Calu3 (cell line): ENCODE measurements at regions not wholly inside any gene's neighbourhood (a gene's known extent, or its start where the extent isn't known, plus 50 kb on each side); places are given as distances from the start of the nearest gene placed in this dataset.

Experiments used
- BruUV-seq: library from RNA; stranded (reverse); fragments of 400-500 nt; replicated peaks from 2 replicates; lab custom pipeline; 2021; lab: Mats Ljungman, UMichigan
- CTCF ChIA-PET: fragments of 300-600 bp; sonication (Branson Sonifier 250); formaldehyde crosslinking; loops from one replicate; lab custom pipeline; 2022; ENCODE audit warnings: antibody characterized with exemption; lab: Charles Lee
- DNase-seq: peaks from one replicate; pipeline ENCODE4 v3.0.0; 2022
- H3K27ac Mint-ChIP-seq: one replicate; pipeline ENCODE4 v1.8.0; 2022; ENCODE audit warnings: mixed read lengths; ENCODE audit not compliant: unreplicated experiment
- H3K27me3 Mint-ChIP-seq: one replicate; pipeline ENCODE4 v1.8.0; 2022; ENCODE audit warnings: mixed read lengths; ENCODE audit not compliant: unreplicated experiment
- H3K36me3 Mint-ChIP-seq: one replicate; pipeline ENCODE4 v1.8.0; 2022; ENCODE audit warnings: mild to moderate bottlenecking, moderate library complexity, mixed read lengths; ENCODE audit not compliant: insufficient read depth, unreplicated experiment
- H3K4me1 Mint-ChIP-seq: one replicate; pipeline ENCODE4 v1.8.0; 2022; ENCODE audit warnings: mild to moderate bottlenecking, low read depth, mixed read lengths; ENCODE audit not compliant: unreplicated experiment
- H3K4me3 Mint-ChIP-seq: one replicate; pipeline ENCODE4 v1.8.0; 2022; ENCODE audit warnings: mild to moderate bottlenecking, low read depth, moderate library complexity, mixed read lengths; ENCODE audit not compliant: unreplicated experiment
- H3K9me3 Mint-ChIP-seq: one replicate; pipeline ENCODE4 v1.8.0; 2022; ENCODE audit warnings: low read depth, mixed read lengths; ENCODE audit not compliant: unreplicated experiment
- intact Hi-C: fragments of 100-400 bp; cut with micrococcal nuclease; formaldehyde crosslinking; loops from one replicate; pipeline ENCODE4 v1.10.0; 2022; ENCODE audit not compliant: unreplicated experiment
- TF ChIP-seq, protein P1 (sequence below): fragments of 200-600 bp; IDR thresholded peaks from one replicate; pipeline ENCODE4 v1.8.0; 2022; ENCODE audit warnings: antibody characterized with exemption; ENCODE audit not compliant: unreplicated experiment

GRCh38 chr10:109030581-109031210 is 892.6 kb downstream of the XPNPEP1 start:
- CTCF ChIA-PET = no interaction called here
- no peak for DNase-seq
- H3K4me1 Mint-ChIP-seq = no peaks in the 10 kb centered on the region

GRCh38 chr10:109029870-109030269 is 893.4 kb downstream of the XPNPEP1 start:
- Mint-ChIP-seq H3K4me3 (no peak overlapping the region), H3K36me3 (no peaks in the 10 kb centered on the region), H3K27me3 (no peaks in the 10 kb centered on the region), H3K4me1 (no peaks in the 10 kb centered on the region), H3K27ac (no peak overlapping the region), H3K9me3 (peaks cover 13% of the 10 kb centered on the region)
- intact Hi-C loops = no loop called here
- CTCF ChIA-PET = no interaction called here
- TF ChIP-seq, protein P1, sequence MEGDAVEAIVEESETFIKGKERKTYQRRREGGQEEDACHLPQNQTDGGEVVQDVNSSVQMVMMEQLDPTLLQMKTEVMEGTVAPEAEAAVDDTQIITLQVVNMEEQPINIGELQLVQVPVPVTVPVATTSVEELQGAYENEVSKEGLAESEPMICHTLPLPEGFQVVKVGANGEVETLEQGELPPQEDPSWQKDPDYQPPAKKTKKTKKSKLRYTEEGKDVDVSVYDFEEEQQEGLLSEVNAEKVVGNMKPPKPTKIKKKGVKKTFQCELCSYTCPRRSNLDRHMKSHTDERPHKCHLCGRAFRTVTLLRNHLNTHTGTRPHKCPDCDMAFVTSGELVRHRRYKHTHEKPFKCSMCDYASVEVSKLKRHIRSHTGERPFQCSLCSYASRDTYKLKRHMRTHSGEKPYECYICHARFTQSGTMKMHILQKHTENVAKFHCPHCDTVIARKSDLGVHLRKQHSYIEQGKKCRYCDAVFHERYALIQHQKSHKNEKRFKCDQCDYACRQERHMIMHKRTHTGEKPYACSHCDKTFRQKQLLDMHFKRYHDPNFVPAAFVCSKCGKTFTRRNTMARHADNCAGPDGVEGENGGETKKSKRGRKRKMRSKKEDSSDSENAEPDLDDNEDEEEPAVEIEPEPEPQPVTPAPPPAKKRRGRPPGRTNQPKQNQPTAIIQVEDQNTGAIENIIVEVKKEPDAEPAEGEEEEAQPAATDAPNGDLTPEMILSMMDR = no peak
- no peak for DNase-seq
- no TSS peak for BruUV-seq

More at GRCh38 chr10:109030581-109031210, 892.6 kb downstream of the XPNPEP1 start:
- Mint-ChIP-seq H3K27ac (no peak overlapping the region), H3K36me3 (no peaks in the 10 kb centered on the region), H3K9me3 (peaks cover 13% of the 10 kb centered on the region), H3K27me3 (no peaks in the 10 kb centered on the region), H3K4me3 (no peak overlapping the region)
- intact Hi-C loops = no loop called here
- TF ChIP-seq, protein P1 = no peak
- no TSS peak for BruUV-seq

DNA sequence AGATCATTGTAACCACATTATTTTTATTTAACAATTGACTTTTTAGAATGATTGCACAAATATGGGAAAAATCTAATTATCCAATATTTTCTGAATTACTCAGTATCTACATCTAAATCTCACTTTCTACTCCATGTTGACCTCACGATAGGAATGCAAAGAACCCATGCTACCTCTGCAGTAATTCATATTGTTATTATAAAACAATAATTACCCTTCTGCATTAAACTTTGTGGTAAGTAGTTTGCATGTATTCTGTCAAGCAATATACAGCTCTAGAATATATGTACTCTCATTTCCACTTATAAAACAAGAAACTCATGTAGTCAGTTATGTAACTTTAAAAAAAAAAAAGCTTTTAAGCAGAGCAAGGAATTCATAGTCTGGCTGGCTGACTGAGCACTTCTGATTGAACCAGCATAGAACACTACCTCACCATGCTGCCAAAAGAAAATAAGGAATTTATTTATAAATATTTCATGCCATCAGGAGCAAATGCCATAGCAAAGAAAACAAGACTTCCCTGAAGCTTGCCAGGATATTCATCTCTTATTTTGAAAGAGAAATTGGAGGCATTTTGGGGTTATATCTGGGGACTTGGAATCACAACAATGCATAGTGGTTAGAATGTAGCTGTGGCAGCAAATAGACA is 895.7 kb downstream of the XPNPEP1 start:
- no peak overlapping the region for H3K4me3 Mint-ChIP-seq
- intact Hi-C loops = no loop called here
- no peaks in the 10 kb centered on the region for H3K27me3 Mint-ChIP-seq
- H3K4me1 Mint-ChIP-seq = no peaks in the 10 kb centered on the region
- DNase-seq = no peak
- TF ChIP-seq, protein P1 = no peak
- peaks cover 9% of the 10 kb centered on the region for H3K9me3 Mint-ChIP-seq
- CTCF ChIA-PET = no interaction called here
- no TSS peak for BruUV-seq
- no peak overlapping the region for H3K27ac Mint-ChIP-seq
- H3K36me3 Mint-ChIP-seq = no peaks in the 10 kb centered on the region

DNA sequence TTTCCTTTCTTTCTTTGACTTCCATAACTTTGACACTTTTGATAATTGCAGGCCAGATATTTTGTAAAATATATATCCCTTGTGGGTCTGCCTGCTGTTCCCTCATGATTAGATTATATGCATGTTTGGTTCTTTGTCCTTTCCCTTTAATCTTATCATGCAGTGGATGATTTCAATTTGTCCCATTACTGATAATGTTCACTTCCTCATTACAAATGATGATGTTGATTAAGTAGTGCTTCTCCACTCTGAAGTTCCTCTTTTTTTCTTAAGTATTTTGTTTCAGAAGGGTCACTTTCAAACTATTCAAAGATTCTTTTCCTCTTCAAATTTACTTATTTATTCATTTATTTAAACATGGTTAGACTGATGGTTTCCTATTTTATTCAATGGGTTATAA is 898.1 kb downstream of the XPNPEP1 start:
- Mint-ChIP-seq H3K4me1 (no peaks in the 10 kb centered on the region), H3K27ac (no peak overlapping the region), H3K27me3 (no peaks in the 10 kb centered on the region), H3K36me3 (no peaks in the 10 kb centered on the region), H3K9me3 (peaks cover 3% of the 10 kb centered on the region), H3K4me3 (no peak overlapping the region)
- DNase-seq = no peak
- CTCF ChIA-PET = no interaction called here
- TF ChIP-seq, protein P1 = no peak
- BruUV-seq = no TSS peak
- intact Hi-C loops = no loop called here
